SK-N-SH (cell line): ENCODE measurements at regions not wholly inside any gene's neighbourhood (a gene's known extent, or its start where the extent isn't known, plus 50 kb on each side); places are given as distances from the start of the nearest gene placed in this dataset.

Experiments used
- CTCF ChIA-PET: fragments of 300-600, 350-600 bp; formaldehyde crosslinking; extraction: SDS; loops from one replicate; lab custom pipeline; 2021; lab: Yijun Ruan, JAX
- POLR2A ChIA-PET: fragments of 350-600 bp; sonication (Branson Sonifier 250); formaldehyde crosslinking; extraction: SDS; loops from one replicate; lab custom pipeline; 2020; ENCODE audit warnings: antibody characterized with exemption, inconsistent platforms; lab: Yijun Ruan, JAX
- DNase-seq: peaks from one replicate; pipeline ENCODE4 v3.0.0; 2012
- H2AFZ ChIP-seq: fragments of 200-600 bp; sonication (generic); 2 replicates; pipeline ENCODE4 v1.8.1; 2016; ENCODE audit warnings: antibody characterized with exemption, mild to moderate bottlenecking, low read depth
- H3F3A ChIP-seq: fragments of 200-600 bp; sonication (generic); replicated peaks from 2 replicates; pipeline ENCODE3; 2016; ENCODE audit warnings: antibody characterized with exemption, mild to moderate bottlenecking; ENCODE audit not compliant: insufficient read depth
- H3K27ac ChIP-seq, 2 experiments: fragments of 200-500 bp in 1 of 2; fragments of 200-600 bp in 1 of 2; sonication (Bioruptor generic) in 1 of 2; sonication (generic), shearing (Covaris generic) in 1 of 2; 2 replicates each; pipeline versions ENCODE4 v1.5.1 to v1.6.1; 2014 to 2016; ENCODE audit warnings: low read depth in 2 of 2, inconsistent platforms in 1 of 2, low read length in 1 of 2, mild to moderate bottlenecking in 1 of 2, mixed read lengths in 1 of 2
- H3K27me3 ChIP-seq: fragments of 200-600 bp; sonication (generic), shearing (Covaris generic); 2 replicates; pipeline ENCODE4 v1.6.1; 2016; ENCODE audit warnings: mixed run types; ENCODE audit not compliant: insufficient read depth
- H3K36me3 ChIP-seq, 2 experiments: fragments of 200-500 bp in 1 of 2; fragments of 200-600 bp in 1 of 2; sonication (Bioruptor generic) in 1 of 2; sonication (generic) in 1 of 2; replicated peaks in 1 of 2; 2 replicates each; pipeline versions ENCODE3 to v1.5.1; 2014 to 2016; ENCODE audit warnings: low read length in 1 of 2, mild to moderate bottlenecking in 1 of 2; ENCODE audit not compliant: insufficient read depth in 2 of 2, control insufficient read depth in 1 of 2
- H3K4me1 ChIP-seq, 2 experiments: fragments of 200-500 bp in 1 of 2; fragments of 200-600 bp in 1 of 2; sonication (Bioruptor generic) in 1 of 2; sonication (generic), shearing (Covaris generic) in 1 of 2; 2 replicates each; pipeline versions ENCODE4 v1.5.1 to v1.6.1; 2014 to 2016; ENCODE audit warnings: low read depth in 1 of 2, low read length in 1 of 2, mixed run types in 1 of 2; ENCODE audit not compliant: insufficient read depth in 2 of 2, control insufficient read depth in 1 of 2
- H3K4me2 ChIP-seq: fragments of 200-600 bp; sonication (generic), shearing (Covaris generic); 2 replicates; pipeline ENCODE4 v1.6.1; 2017; ENCODE audit warnings: mixed run types
- H3K4me3 ChIP-seq, 2 experiments: fragments of 200-500 bp in 1 of 2; fragments of 200-600 bp in 1 of 2; sonication (Bioruptor generic) in 1 of 2; sonication (generic), shearing (Covaris generic) in 1 of 2; 2 replicates each; pipeline versions ENCODE4 v1.5.1 to v1.8.1; 2014 to 2016; ENCODE audit warnings: low read depth in 2 of 2, inconsistent platforms in 1 of 2, low read length in 1 of 2, mild to moderate bottlenecking in 1 of 2, mixed read lengths in 1 of 2, moderate library complexity in 1 of 2
- H3K79me2 ChIP-seq: fragments of 200-600 bp; sonication (generic); 2 replicates; pipeline ENCODE4 v1.8.1; 2017; ENCODE audit warnings: mild to moderate bottlenecking; ENCODE audit not compliant: insufficient read depth
- H3K9ac ChIP-seq: fragments of 200-600 bp; sonication (generic); 2 replicates; pipeline ENCODE4 v1.6.1; 2017; ENCODE audit warnings: mixed run types
- H3K9me2 ChIP-seq: fragments of 200-600 bp; sonication (generic); 2 replicates; pipeline ENCODE4 v1.6.1; 2017; ENCODE audit warnings: mixed run types
- H3K9me3 ChIP-seq: fragments of 200-600 bp; sonication (generic); 2 replicates; pipeline ENCODE4 v1.6.1; 2017; ENCODE audit warnings: mixed run types, mild to moderate bottlenecking, moderate library complexity
- H4K20me1 ChIP-seq: fragments of 200-600 bp; sonication (generic); 2 replicates; pipeline ENCODE4 v1.6.1; 2017; ENCODE audit warnings: mild to moderate bottlenecking, mixed run types; ENCODE audit not compliant: insufficient read depth
- CHD2 ChIP-seq: fragments of 150-350 bp; IDR thresholded peaks from 2 replicates; pipeline ENCODE4 v1.6.1; 2018; ENCODE audit warnings: low read length; ENCODE audit not compliant: partially characterized antibody
- CTCF ChIP-seq: fragments of 200-600 bp; sonication (generic); IDR thresholded peaks from 2 replicates; pipeline ENCODE4 v1.6.1; 2017; ENCODE audit warnings: antibody characterized with exemption, mild to moderate bottlenecking, moderate library complexity
- FOSL2 ChIP-seq: IDR thresholded peaks from 2 replicates; pipeline ENCODE4 v1.4.0; 2012; ENCODE audit warnings: low read depth, mild to moderate bottlenecking, moderate library complexity, borderline replicate concordance
- FOXJ3 ChIP-seq: sonication (generic); formaldehyde crosslinking; IDR thresholded peaks from 2 replicates; pipeline ENCODE4 v1.5.1; 2020; ENCODE audit warnings: mild to moderate bottlenecking, missing genetic modification reagents
- FOXM1 ChIP-seq: IDR thresholded peaks from 2 replicates; pipeline ENCODE4 v1.4.0; 2012; ENCODE audit warnings: low read depth, mild to moderate bottlenecking
- GABPA ChIP-seq: IDR thresholded peaks from 2 replicates; pipeline ENCODE4 v1.4.0; 2012; ENCODE audit warnings: low read depth, mild to moderate bottlenecking
- JUND ChIP-seq: IDR thresholded peaks from 2 replicates; pipeline ENCODE4 v1.4.0; 2012
- MXI1 ChIP-seq: IDR thresholded peaks from 2 replicates; pipeline ENCODE4 v1.6.1; 2012; ENCODE audit warnings: mild to moderate bottlenecking, low read depth, low read length, improper control_type of control experiment
- NRF1 ChIP-seq: IDR thresholded peaks from 2 replicates; pipeline ENCODE4 v1.6.1; 2012; ENCODE audit warnings: low read depth, mild to moderate bottlenecking, low read length
- PBX3 ChIP-seq: IDR thresholded peaks from 2 replicates; pipeline ENCODE4; 2012
- POLR2AphosphoS5 ChIP-seq: IDR thresholded peaks from 2 replicates; pipeline ENCODE4 v1.6.1; 2012; ENCODE audit warnings: low read depth, low read length
- RAD21 ChIP-seq: IDR thresholded peaks from 2 replicates; pipeline ENCODE4 v1.6.1; 2012; ENCODE audit warnings: mild to moderate bottlenecking, low read length
- RCOR1 ChIP-seq: fragments of 150-350 bp; IDR thresholded peaks from 2 replicates; pipeline ENCODE4 v1.6.1; 2017; ENCODE audit warnings: antibody characterized with exemption, low read length
- SIN3A ChIP-seq: IDR thresholded peaks from 2 replicates; pipeline ENCODE4 v1.6.1; 2012; ENCODE audit warnings: low read depth, mild to moderate bottlenecking, low read length, moderate library complexity, borderline replicate concordance
- SMC3 ChIP-seq: IDR thresholded peaks from 2 replicates; pipeline ENCODE4 v1.6.1; 2012; ENCODE audit warnings: low read depth, low read length, improper control_type of control experiment
- TAF1 ChIP-seq: IDR thresholded peaks from 2 replicates; pipeline ENCODE4 v1.6.1; 2012; ENCODE audit warnings: low read depth, mild to moderate bottlenecking, low read length, moderate library complexity, borderline replicate concordance
- TEAD4 ChIP-seq: IDR thresholded peaks from 2 replicates; pipeline ENCODE4 v1.4.0; 2012; ENCODE audit warnings: mild to moderate bottlenecking, borderline replicate concordance; ENCODE audit not compliant: insufficient read depth
- USF1 ChIP-seq: IDR thresholded peaks from 2 replicates; pipeline ENCODE4 v1.4.0; 2012; ENCODE audit warnings: low read depth, borderline replicate concordance
- YY1 ChIP-seq: IDR thresholded peaks from 2 replicates; pipeline ENCODE4 v1.4.0; 2012; ENCODE audit warnings: low read depth, mild to moderate bottlenecking
- TF ChIP-seq, protein P1 (sequence below): IDR thresholded peaks from 2 replicates; pipeline ENCODE4 v1.4.0; 2012; ENCODE audit warnings: low read depth, borderline replicate concordance
- TF ChIP-seq, protein P2 (sequence below): IDR thresholded peaks from 2 replicates; pipeline ENCODE4 v1.6.1; 2012; ENCODE audit warnings: mild to moderate bottlenecking, low read depth, low read length, moderate library complexity

DNA sequence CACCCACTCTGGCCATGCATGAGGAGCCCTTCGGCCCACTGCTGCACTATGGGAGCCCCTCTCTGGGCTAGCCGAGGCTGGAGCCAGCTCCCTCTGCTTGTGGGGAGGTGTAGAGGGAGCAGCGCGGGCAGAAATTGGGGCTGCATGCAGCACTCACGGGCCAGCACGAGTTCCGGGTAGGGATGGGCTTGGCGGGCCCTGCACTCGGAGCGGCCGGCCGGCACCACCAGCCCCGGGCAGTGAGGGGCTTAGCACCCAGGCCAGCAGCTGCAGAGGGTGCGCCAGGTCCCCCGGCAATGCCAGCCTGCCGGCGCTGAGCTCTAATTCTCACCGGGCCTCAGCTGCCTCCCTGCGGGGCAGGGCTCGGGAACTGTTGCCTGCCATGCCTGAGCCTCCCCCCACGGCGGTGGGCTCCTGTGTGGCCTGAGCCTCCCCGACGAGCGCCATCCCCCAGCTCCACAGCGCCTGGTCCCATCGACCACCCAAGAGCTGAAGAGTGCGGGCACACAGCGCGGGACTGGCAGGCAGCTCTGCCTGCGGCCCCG is 209.0 kb downstream of the LTN1 start (continued):
- TF ChIP-seq, protein P1, sequence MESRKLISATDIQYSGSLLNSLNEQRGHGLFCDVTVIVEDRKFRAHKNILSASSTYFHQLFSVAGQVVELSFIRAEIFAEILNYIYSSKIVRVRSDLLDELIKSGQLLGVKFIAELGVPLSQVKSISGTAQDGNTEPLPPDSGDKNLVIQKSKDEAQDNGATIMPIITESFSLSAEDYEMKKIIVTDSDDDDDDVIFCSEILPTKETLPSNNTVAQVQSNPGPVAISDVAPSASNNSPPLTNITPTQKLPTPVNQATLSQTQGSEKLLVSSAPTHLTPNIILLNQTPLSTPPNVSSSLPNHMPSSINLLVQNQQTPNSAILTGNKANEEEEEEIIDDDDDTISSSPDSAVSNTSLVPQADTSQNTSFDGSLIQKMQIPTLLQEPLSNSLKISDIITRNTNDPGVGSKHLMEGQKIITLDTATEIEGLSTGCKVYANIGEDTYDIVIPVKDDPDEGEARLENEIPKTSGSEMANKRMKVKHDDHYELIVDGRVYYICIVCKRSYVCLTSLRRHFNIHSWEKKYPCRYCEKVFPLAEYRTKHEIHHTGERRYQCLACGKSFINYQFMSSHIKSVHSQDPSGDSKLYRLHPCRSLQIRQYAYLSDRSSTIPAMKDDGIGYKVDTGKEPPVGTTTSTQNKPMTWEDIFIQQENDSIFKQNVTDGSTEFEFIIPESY: no peak
- no peak for TF ChIP-seq MXI1
- no peak for TF ChIP-seq FOSL2
- TF ChIP-seq POLR2AphosphoS5: no peak
- no peak for TF ChIP-seq YY1

- Histone ChIP-seq H3K27me3 (no peaks in the 10 kb centered on the region), H3F3A (no peaks in the 10 kb centered on the region), H3K27ac (no peak overlapping the region), H3K4me3 (no peak overlapping the region), H3K9me3 (no peaks in the 10 kb centered on the region), H3K4me2 (no peak overlapping the region), H3K79me2 (no peaks in the 10 kb centered on the region), H2AFZ (no peak overlapping the region), H3K9me2 (no peaks in the 10 kb centered on the region), H3K4me1 (no peaks in the 10 kb centered on the region), H4K20me1 (no peaks in the 10 kb centered on the region), H3K36me3 (no peaks in the 10 kb centered on the region), H3K9ac (no peak overlapping the region)
- peak; percentile 37 for DNase-seq
- ChIA-PET CTCF (interaction anchor here (0.6 to 1.9 kb wide), 7 partner anchors 10 to 136 kb away, joined by 3 to 10 read pairs (median 3); no protein-coding TSS in a partner anchor), POLR2A (no interaction called here)
- TF ChIP-seq, protein P2, sequence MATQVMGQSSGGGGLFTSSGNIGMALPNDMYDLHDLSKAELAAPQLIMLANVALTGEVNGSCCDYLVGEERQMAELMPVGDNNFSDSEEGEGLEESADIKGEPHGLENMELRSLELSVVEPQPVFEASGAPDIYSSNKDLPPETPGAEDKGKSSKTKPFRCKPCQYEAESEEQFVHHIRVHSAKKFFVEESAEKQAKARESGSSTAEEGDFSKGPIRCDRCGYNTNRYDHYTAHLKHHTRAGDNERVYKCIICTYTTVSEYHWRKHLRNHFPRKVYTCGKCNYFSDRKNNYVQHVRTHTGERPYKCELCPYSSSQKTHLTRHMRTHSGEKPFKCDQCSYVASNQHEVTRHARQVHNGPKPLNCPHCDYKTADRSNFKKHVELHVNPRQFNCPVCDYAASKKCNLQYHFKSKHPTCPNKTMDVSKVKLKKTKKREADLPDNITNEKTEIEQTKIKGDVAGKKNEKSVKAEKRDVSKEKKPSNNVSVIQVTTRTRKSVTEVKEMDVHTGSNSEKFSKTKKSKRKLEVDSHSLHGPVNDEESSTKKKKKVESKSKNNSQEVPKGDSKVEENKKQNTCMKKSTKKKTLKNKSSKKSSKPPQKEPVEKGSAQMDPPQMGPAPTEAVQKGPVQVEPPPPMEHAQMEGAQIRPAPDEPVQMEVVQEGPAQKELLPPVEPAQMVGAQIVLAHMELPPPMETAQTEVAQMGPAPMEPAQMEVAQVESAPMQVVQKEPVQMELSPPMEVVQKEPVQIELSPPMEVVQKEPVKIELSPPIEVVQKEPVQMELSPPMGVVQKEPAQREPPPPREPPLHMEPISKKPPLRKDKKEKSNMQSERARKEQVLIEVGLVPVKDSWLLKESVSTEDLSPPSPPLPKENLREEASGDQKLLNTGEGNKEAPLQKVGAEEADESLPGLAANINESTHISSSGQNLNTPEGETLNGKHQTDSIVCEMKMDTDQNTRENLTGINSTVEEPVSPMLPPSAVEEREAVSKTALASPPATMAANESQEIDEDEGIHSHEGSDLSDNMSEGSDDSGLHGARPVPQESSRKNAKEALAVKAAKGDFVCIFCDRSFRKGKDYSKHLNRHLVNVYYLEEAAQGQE: no peak
- TF ChIP-seq PBX3 (no peak), FOXM1 (no peak), NRF1 (no peak), CTCF (peak; percentile 65), FOSL2 (no peak), SIN3A (no peak), RAD21 (peak; percentile 32), MXI1 (no peak), POLR2AphosphoS5 (no peak), RCOR1 (no peak), JUND (no peak), CHD2 (no peak), GABPA (no peak), TAF1 (no peak), USF1 (no peak), TEAD4 (no peak), SMC3 (peak; percentile 35; the same call in 1 of the 2 replicates), FOXJ3 (no peak)
Observed at GRCh38 chr21:28781602-28782276, 210.9 kb downstream of the LTN1 start.
